Neuronal stem cell (in vitro differentiated cells): ENCODE measurements at regions not wholly inside any gene's neighbourhood (a gene's known extent, or its start where the extent isn't known, plus 50 kb on each side); places are given as distances from the start of the nearest gene placed in this dataset.
A peak's percentile ranks its signal among the peaks of the same experiment; 100 is the strongest.

ENCODE experiments used
- DNase-seq: peaks from one replicate; pipeline ENCODE4 v3.0.0-alpha.2; 2013; ENCODE audit warnings: low spot score
- H2AFZ ChIP-seq: one replicate; pipeline ENCODE4 v1.6.1; 2013; ENCODE audit warnings: mild to moderate bottlenecking, low read length, inconsistent platforms
- H2AK5ac ChIP-seq: 2 replicates; pipeline ENCODE4 v1.6.1; 2013; ENCODE audit warnings: low read depth, mild to moderate bottlenecking, inconsistent platforms, low read length, moderate library complexity, mixed read lengths
- H2BK120ac ChIP-seq: 2 replicates; pipeline ENCODE4 v1.6.1; 2013; ENCODE audit warnings: low read depth, mild to moderate bottlenecking, inconsistent platforms, low read length, moderate library complexity, mixed read lengths
- H2BK12ac ChIP-seq: one replicate; pipeline ENCODE4 v1.6.1; 2013; ENCODE audit warnings: low read length, inconsistent platforms
- H2BK15ac ChIP-seq: 2 replicates; pipeline ENCODE4 v1.6.1; 2013; ENCODE audit warnings: mild to moderate bottlenecking, low read length, inconsistent platforms, mixed read lengths
- H2BK5ac ChIP-seq: one replicate; pipeline ENCODE4 v1.6.1; 2013; ENCODE audit warnings: inconsistent platforms, mild to moderate bottlenecking, low read length, moderate library complexity
- H3K14ac ChIP-seq: one replicate; pipeline ENCODE4 v1.6.1; 2013; ENCODE audit warnings: low read length, inconsistent platforms
- H3K18ac ChIP-seq: 2 replicates; pipeline ENCODE4 v1.6.1; 2013; ENCODE audit warnings: low read length, inconsistent platforms
- H3K23ac ChIP-seq: 2 replicates; pipeline ENCODE4 v1.6.1; 2013; ENCODE audit warnings: low read depth, mild to moderate bottlenecking, mixed read lengths, low read length, inconsistent platforms; ENCODE audit not compliant: poor library complexity
- H3K27ac ChIP-seq: replicated peaks from 3 replicates; pipeline ENCODE4 v1.5.1; 2013; ENCODE audit warnings: low read length, inconsistent platforms
- H3K27me3 ChIP-seq, 3 experiments: 2 replicates each; pipeline ENCODE4 v1.6.1; 2013; ENCODE audit warnings: low read length in 3 of 3, mild to moderate bottlenecking in 2 of 3, inconsistent platforms in 1 of 3, low read depth in 1 of 3, mixed read lengths in 1 of 3, moderate library complexity in 1 of 3; ENCODE audit not compliant: control insufficient read depth in 3 of 3, insufficient read depth in 3 of 3
- H3K36me3 ChIP-seq, 2 donors: replicated peaks in 1 of 2; 2 replicates each; pipeline ENCODE4 v1.6.1; 2013; ENCODE audit warnings: low read length in 2 of 2; ENCODE audit not compliant: control insufficient read depth in 2 of 2, insufficient read depth in 2 of 2
- H3K4ac ChIP-seq: 2 replicates; pipeline ENCODE4 v1.6.1; 2013; ENCODE audit warnings: inconsistent platforms, mild to moderate bottlenecking, low read length, moderate library complexity
- H3K4me1 ChIP-seq, 2 donors: 1 replicate in 1 of 2; 2 replicates in 1 of 2; pipeline ENCODE4 v1.6.1; 2013; ENCODE audit warnings: low read length in 2 of 2, low read depth in 1 of 2; ENCODE audit not compliant: control insufficient read depth in 2 of 2, insufficient read depth in 1 of 2
- H3K4me2 ChIP-seq: one replicate; pipeline ENCODE4 v1.6.1; 2013; ENCODE audit warnings: mild to moderate bottlenecking, low read length, inconsistent platforms; ENCODE audit not compliant: insufficient read depth, poor library complexity, severe bottlenecking
- H3K4me3 ChIP-seq, 2 donors: 2 replicates each; pipeline ENCODE4 v1.5.1; 2013; ENCODE audit warnings: low read length in 2 of 2, mild to moderate bottlenecking in 2 of 2, inconsistent platforms in 1 of 2, moderate library complexity in 1 of 2
- H3K79me1 ChIP-seq: one replicate; pipeline ENCODE4 v1.6.1; 2013; ENCODE audit warnings: low read depth, mild to moderate bottlenecking, inconsistent platforms, low read length, moderate library complexity
- H3K9ac ChIP-seq: one replicate; pipeline ENCODE4 v1.6.1; 2013; ENCODE audit warnings: mild to moderate bottlenecking, low read depth, low read length, inconsistent platforms; ENCODE audit not compliant: poor library complexity
- H3K9me3 ChIP-seq, 2 donors: replicated peaks in 1 of 2; 2 replicates each; pipeline versions ENCODE3 to v1.6.1; 2013; ENCODE audit warnings: low read length in 2 of 2, mild to moderate bottlenecking in 2 of 2, inconsistent platforms in 1 of 2, low read depth in 1 of 2, mixed read lengths in 1 of 2, moderate library complexity in 1 of 2; ENCODE audit not compliant: control insufficient read depth in 2 of 2, insufficient read depth in 1 of 2
- H4K8ac ChIP-seq: one replicate; pipeline ENCODE4 v1.6.1; 2013; ENCODE audit warnings: low read depth, mild to moderate bottlenecking, inconsistent platforms, low read length, moderate library complexity
- H4K91ac ChIP-seq: one replicate; pipeline ENCODE4 v1.6.1; 2013; ENCODE audit warnings: low read length, low read depth, mild to moderate bottlenecking, inconsistent platforms; ENCODE audit not compliant: poor library complexity
- WGBS, 2 donors: extraction: QIAGEN DNeasy Blood & Tissue Kit; methylation state at CpG; one replicate each; pipeline ENCODE4 v1.1.7; 2013; ENCODE audit warnings: missing lambda C conversion rate in 2 of 2, mixed read lengths in 1 of 2; ENCODE audit not compliant: insufficient read length in 2 of 2, insufficient replicate concordance in 1 of 2; ENCODE audit errors: extremely low coverage in 2 of 2; 5-methylcytosine and 5-hydroxymethylcytosine counted together

- H3K27me3 ChIP-seq: peaks cover 0 to 8% (median 0%) of the 10 kb centered on the region in 3 experiments
- H3K36me3 ChIP-seq: no peaks in the 10 kb centered on the region
- no peak for DNase-seq
- WGBS, 2 donors: no CpG with 5 or more reads among the region's 2 CpGs
- no peak overlapping the region for H2BK5ac ChIP-seq
- no peak overlapping the region for H3K4me2 ChIP-seq
- no peak overlapping the region for H2BK15ac ChIP-seq
- H3K4me1 ChIP-seq: no peaks in the 10 kb centered on the region
- no peaks in the 10 kb centered on the region for H3K79me1 ChIP-seq
- no peak overlapping the region for H4K91ac ChIP-seq
- H3K23ac ChIP-seq: no peak overlapping the region
- H3K4ac ChIP-seq: no peak overlapping the region
- no peak overlapping the region for H3K14ac ChIP-seq
- no peaks in the 10 kb centered on the region for H3K9me3 ChIP-seq
- no peak overlapping the region for H3K4me3 ChIP-seq
- no peak overlapping the region for H4K8ac ChIP-seq
- no peak overlapping the region for H2BK12ac ChIP-seq
- no peak overlapping the region for H2AFZ ChIP-seq
- no peak overlapping the region for H2AK5ac ChIP-seq
- H3K9ac ChIP-seq: no peak overlapping the region
- peak overlapping the region; percentile 67 for H3K18ac ChIP-seq
- no peak overlapping the region for H2BK120ac ChIP-seq
- H3K27ac ChIP-seq: no peak overlapping the region
Observed at GRCh38 chr4:53925050-53925605, 139.3 kb downstream of the CHIC2 start.

DNA sequence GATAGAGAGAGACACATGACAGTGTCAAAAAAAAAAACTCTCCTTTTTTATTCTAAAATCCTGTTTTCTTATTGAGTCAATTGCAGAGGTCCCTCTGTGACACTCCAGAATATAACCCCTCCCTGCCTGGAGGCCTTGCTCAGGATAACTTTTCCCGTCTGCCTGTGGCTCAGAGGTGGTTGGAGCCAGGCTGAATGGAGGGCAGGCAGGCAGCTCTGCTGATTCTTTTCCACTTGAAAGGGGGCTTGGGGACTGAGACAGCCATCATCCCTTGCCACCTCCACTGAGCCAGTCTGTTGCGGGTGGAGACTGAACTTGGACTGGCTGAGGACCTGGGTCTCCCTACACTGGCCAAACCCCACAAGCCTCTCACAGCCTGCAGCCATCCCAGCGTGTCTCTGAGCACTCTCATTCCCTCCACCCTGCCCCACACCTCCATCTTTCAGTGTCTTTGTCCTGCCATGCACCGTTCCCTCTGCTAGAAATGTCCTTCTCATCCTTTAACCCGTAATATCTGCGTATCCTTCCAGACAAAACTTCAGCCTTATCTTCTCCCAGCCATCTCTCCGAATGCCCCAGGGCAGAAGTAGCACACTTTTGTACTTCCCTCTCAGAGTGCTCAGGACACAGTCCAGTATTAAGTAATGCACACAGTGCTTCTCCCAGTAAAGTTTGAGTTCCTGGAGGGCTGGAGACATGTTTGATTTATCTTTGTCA is 139.9 kb downstream of the CHIC2 start:
- Histone ChIP-seq H2BK120ac (no peak overlapping the region), H2AK5ac (no peak overlapping the region), H3K4me2 (no peak overlapping the region), H3K79me1 (no peaks in the 10 kb centered on the region), H3K4ac (no peak overlapping the region), H2BK12ac (no peak overlapping the region), H3K4me1 (no peaks in the 10 kb centered on the region), H2AFZ (no peak overlapping the region), H2BK5ac (no peak overlapping the region), H3K36me3 (no peaks in the 10 kb centered on the region), H4K91ac (no peak overlapping the region), H3K4me3 (no peak overlapping the region), H3K27me3 (peaks cover 0 to 8% (median 0%) of the 10 kb centered on the region in 3 experiments), H3K9me3 (no peaks in the 10 kb centered on the region), H3K9ac (no peak overlapping the region), H2BK15ac (peak overlapping the region; percentile 30), H3K18ac (peak overlapping the region; percentile 38), H4K8ac (no peak overlapping the region), H3K14ac (no peak overlapping the region), H3K27ac (no peak overlapping the region), H3K23ac (no peak overlapping the region)
- no CpG with 5 or more reads among the region's 7 CpGs for WGBS, 2 donors
- DNase-seq: no peak

GRCh38 chr4:53923921-53924320 is 140.5 kb downstream of the CHIC2 start:
- no peak overlapping the region for H3K4me2 ChIP-seq
- no peak overlapping the region for H4K8ac ChIP-seq
- H3K4me1 ChIP-seq: no peaks in the 10 kb centered on the region
- DNase-seq: no peak
- no peaks in the 10 kb centered on the region for H3K79me1 ChIP-seq
- H3K18ac ChIP-seq: no peak overlapping the region
- H3K14ac ChIP-seq: no peak overlapping the region
- no peak overlapping the region for H2BK12ac ChIP-seq
- H3K9me3 ChIP-seq: no peaks in the 10 kb centered on the region
- peaks cover 0 to 8% (median 0%) of the 10 kb centered on the region in 3 experiments for H3K27me3 ChIP-seq
- no peak overlapping the region for H3K9ac ChIP-seq
- no peak overlapping the region for H2AK5ac ChIP-seq
- H2BK120ac ChIP-seq: no peak overlapping the region
- no peak overlapping the region for H4K91ac ChIP-seq
- no CpG with 5 or more reads among the region's 5 CpGs for WGBS, 2 donors
- H3K4me3 ChIP-seq: no peak overlapping the region
- H2BK15ac ChIP-seq: no peak overlapping the region
- no peak overlapping the region for H3K23ac ChIP-seq
- H3K4ac ChIP-seq: no peak overlapping the region
- H3K36me3 ChIP-seq: no peaks in the 10 kb centered on the region
- H3K27ac ChIP-seq: no peak overlapping the region
- no peak overlapping the region for H2BK5ac ChIP-seq
- H2AFZ ChIP-seq: no peak overlapping the region

DNA sequence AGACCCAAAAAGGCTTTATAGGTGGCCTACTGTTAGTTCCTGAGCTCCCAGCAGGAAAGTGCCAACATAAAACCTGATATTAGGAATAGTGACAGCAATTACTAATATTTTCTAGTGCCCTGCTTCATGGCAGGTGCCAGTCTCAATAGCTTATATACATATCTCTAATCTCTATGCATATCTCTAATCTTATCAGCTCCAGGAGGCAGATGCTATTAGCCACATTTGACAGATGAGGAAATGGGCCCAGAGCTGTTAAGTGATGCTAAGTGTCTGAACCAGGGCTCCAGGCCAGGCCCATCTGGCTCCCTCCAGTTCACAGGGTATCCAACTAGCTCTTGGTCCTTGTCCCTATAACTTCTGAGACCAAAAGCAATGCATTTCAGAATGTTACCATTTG is 142.5 kb downstream of the CHIC2 start:
- H3K9me3 ChIP-seq: no peaks in the 10 kb centered on the region

More for the DNA sequence above, 142.5 kb downstream of the CHIC2 start:
- Histone ChIP-seq H3K9ac (no peak overlapping the region), H2BK12ac (no peak overlapping the region), H3K27ac (no peak overlapping the region), H3K4me2 (no peak overlapping the region), H2AFZ (no peak overlapping the region), H3K27me3 (peaks cover 0 to 8% (median 0%) of the 10 kb centered on the region in 3 experiments), H2BK15ac (no peak overlapping the region), H3K14ac (no peak overlapping the region), H4K91ac (no peak overlapping the region), H2BK120ac (no peak overlapping the region), H3K4me1 (no peaks in the 10 kb centered on the region), H3K79me1 (no peaks in the 10 kb centered on the region), H4K8ac (no peak overlapping the region), H2BK5ac (no peak overlapping the region), H3K4me3 (no peak overlapping the region), H3K36me3 (no peaks in the 10 kb centered on the region), H3K23ac (no peak overlapping the region), H3K4ac (no peak overlapping the region), H2AK5ac (no peak overlapping the region), H3K18ac (no peak overlapping the region)
- no peak for DNase-seq
